HEK293T (cell line): ENCODE measurements at regions not wholly inside any gene's neighbourhood (a gene's known extent, or its start where the extent isn't known, plus 50 kb on each side); places are given as distances from the start of the nearest gene placed in this dataset.

Source experiments
- BHLHE40 ChIP-seq: fragments of 450-650 bp; IDR thresholded peaks from 2 replicates; pipeline ENCODE4 v1.6.1; 2016; ENCODE audit warnings: mild to moderate bottlenecking, moderate library complexity, borderline replicate concordance
- LEF1 ChIP-seq: fragments of 450-650 bp; IDR thresholded peaks from 2 replicates; pipeline ENCODE4 v1.6.1; 2017; ENCODE audit warnings: mild to moderate bottlenecking, borderline replicate concordance

GRCh38 chr1:67556297-67556900 is 126.2 kb upstream of the SERBP1 start:
- TF ChIP-seq LEF1 (no peak), BHLHE40 (no peak)
